Activated CD8-positive, alpha-beta T cell treated with anti-CD3 and anti-CD28 coated beads for 36 hours (primary cell): ENCODE measurements at regions not wholly inside any gene's neighbourhood (a gene's known extent, or its start where the extent isn't known, plus 50 kb on each side); places are given as distances from the start of the nearest gene placed in this dataset.

ENCODE experiments used
- ATAC-seq: fragments of 200-7000 bp; cut with Tn5 transposase; one replicate; pipeline ENCODE4 v1.10.0; 2021; ENCODE audit warnings: mild to moderate bottlenecking, moderate library complexity
- CTCF ChIA-PET: fragments of 350-600 bp; sonication (Branson Sonifier 250); formaldehyde crosslinking; loops from one replicate; lab custom pipeline; 2021; ENCODE audit warnings: antibody characterized with exemption; lab: Charles Lee
- POLR2A ChIA-PET: fragments of 350-600 bp; sonication (Branson Sonifier 250); formaldehyde crosslinking; loops from one replicate; lab custom pipeline; 2021; ENCODE audit warnings: antibody characterized with exemption; lab: Charles Lee
- DNase-seq: peaks from one replicate; pipeline ENCODE4 v3.0.0-alpha.2; 2020
- H3K27ac Mint-ChIP-seq: one replicate; pipeline ENCODE4 v1.8.0; 2021; ENCODE audit warnings: mild to moderate bottlenecking, mixed read lengths
- H3K27me3 Mint-ChIP-seq: one replicate; pipeline ENCODE4 v1.8.0; 2021; ENCODE audit warnings: mixed read lengths
- H3K36me3 Mint-ChIP-seq: one replicate; pipeline ENCODE4 v1.8.0; 2021; ENCODE audit warnings: low read depth, mixed read lengths
- H3K4me1 Mint-ChIP-seq: one replicate; pipeline ENCODE4 v1.8.0; 2021; ENCODE audit warnings: low read depth, mixed read lengths
- H3K4me3 Mint-ChIP-seq: one replicate; pipeline ENCODE4 v1.8.0; 2021; ENCODE audit warnings: mild to moderate bottlenecking, moderate library complexity, mixed read lengths
- H3K9me3 Mint-ChIP-seq: one replicate; pipeline ENCODE4 v1.8.0; 2021; ENCODE audit warnings: mixed read lengths
- CTCF ChIP-seq: fragments of 200-600 bp; IDR thresholded peaks from one replicate; pipeline ENCODE4 v1.8.0; 2022; ENCODE audit warnings: antibody characterized with exemption, mild to moderate bottlenecking
- intact Hi-C: fragments of 100-400 bp; cut with micrococcal nuclease; formaldehyde crosslinking; loops from one replicate; pipeline ENCODE4 v1.10.0; 2022

- no peak for DNase-seq
- Mint-ChIP-seq H3K4me3 (no peak overlapping the region), H3K4me1 (no peaks in the 10 kb centered on the region), H3K27me3 (no peaks in the 10 kb centered on the region), H3K36me3 (no peaks in the 10 kb centered on the region), H3K27ac (no peak overlapping the region), H3K9me3 (no peaks in the 10 kb centered on the region)
- TF ChIP-seq CTCF, result no peak
- POLR2A ChIA-PET, result no interaction called here
- CTCF ChIA-PET, result no interaction called here
- ATAC-seq, result no peak
- intact Hi-C loops, result no loop called here
Observed at GRCh38 chr21:24890021-24890420, 717.3 kb downstream of the MRPL39 start.

- ChIA-PET CTCF (no interaction called here), POLR2A (no interaction called here)
- Mint-ChIP-seq H3K36me3 (no peaks in the 10 kb centered on the region), H3K4me1 (no peaks in the 10 kb centered on the region), H3K27me3 (no peaks in the 10 kb centered on the region), H3K27ac (no peak overlapping the region), H3K9me3 (peaks cover 2% of the 10 kb centered on the region), H3K4me3 (no peak overlapping the region)
- intact Hi-C loops, result no loop called here
- ATAC-seq (no peak), DNase-seq (no peak)
- TF ChIP-seq CTCF, result no peak
Observed at GRCh38 chr21:24881506-24881905, 725.8 kb downstream of the MRPL39 start.

- Mint-ChIP-seq H3K4me1 (no peaks in the 10 kb centered on the region), H3K4me3 (no peak overlapping the region)
Observed at GRCh38 chr21:24870633-24871032, 736.6 kb downstream of the MRPL39 start.

GRCh38 chr21:24869862-24870261 lies 737.4 kb downstream of the MRPL39 start:
- H3K27me3 Mint-ChIP-seq, result no peaks in the 10 kb centered on the region
- DNase-seq (no peak), ATAC-seq (no peak)
- ChIA-PET POLR2A (no interaction called here), CTCF (no interaction called here)
- no peaks in the 10 kb centered on the region for H3K36me3 Mint-ChIP-seq
- intact Hi-C loops, result no loop called here
- H3K4me1 Mint-ChIP-seq, result no peaks in the 10 kb centered on the region
- H3K4me3 Mint-ChIP-seq, result no peak overlapping the region
- no peak for TF ChIP-seq CTCF
- no peak overlapping the region for H3K27ac Mint-ChIP-seq
- H3K9me3 Mint-ChIP-seq, result peaks cover 7% of the 10 kb centered on the region

More at GRCh38 chr21:24870633-24871032, 736.6 kb downstream of the MRPL39 start:
- TF ChIP-seq CTCF, result no peak
- intact Hi-C loops, result no loop called here
- Mint-ChIP-seq H3K27me3 (no peaks in the 10 kb centered on the region), H3K27ac (no peak overlapping the region), H3K9me3 (peaks cover 7% of the 10 kb centered on the region), H3K36me3 (no peaks in the 10 kb centered on the region)
- DNase-seq, result no peak
- ChIA-PET POLR2A (no interaction called here), CTCF (interaction anchor here (0.7 kb wide), 1 partner anchor 140 kb away, joined by 3 read pairs; no protein-coding TSS in a partner anchor)
- ATAC-seq, result no peak

- Mint-ChIP-seq H3K27ac (no peak overlapping the region), H3K9me3 (peaks cover 6% of the 10 kb centered on the region), H3K4me1 (no peaks in the 10 kb centered on the region), H3K27me3 (no peaks in the 10 kb centered on the region), H3K36me3 (no peaks in the 10 kb centered on the region), H3K4me3 (no peak overlapping the region)
- ChIA-PET CTCF (no interaction called here), POLR2A (no interaction called here)
- intact Hi-C loops, result no loop called here
- DNase-seq (no peak), ATAC-seq (no peak)
- TF ChIP-seq CTCF, result no peak
Observed at GRCh38 chr21:24868117-24868516, 739.2 kb downstream of the MRPL39 start.
